Activated CD8-positive, alpha-beta memory T cell treated with anti-CD3 and anti-CD28 coated beads for 48 hours (primary cell): ENCODE measurements at regions not wholly inside any gene's neighbourhood (a gene's known extent, or its start where the extent isn't known, plus 50 kb on each side); places are given as distances from the start of the nearest gene placed in this dataset.
"Not testable (repeated sequence)": the region's sequence is repeated elsewhere in the genome, so short reads cannot be mapped to it uniquely, and the experiment has no call there.

Experiments
- DNase-seq, 3 experiments: peaks; one replicate each; pipeline ENCODE4 v3.0.0-alpha.2; 2020; ENCODE audit warnings: low read depth in 2 of 3, low spot score in 2 of 3

GRCh38 chr1:200496937-200497336 lies 87.1 kb upstream of the ZNF281 start:
- DNase-seq = no peak

- DNase-seq = no peak
Observed at GRCh38 chr1:200495901-200496300, 86.1 kb upstream of the ZNF281 start.

GRCh38 chr1:200493344-200493743 lies 83.5 kb upstream of the ZNF281 start:
- DNase-seq = no peak

- DNase-seq = no peak
Observed at GRCh38 chr1:200491103-200491502, 81.3 kb upstream of the ZNF281 start.

GRCh38 chr1:200490183-200490582 lies 80.3 kb upstream of the ZNF281 start:
- DNase-seq = no peak

- no peak for DNase-seq
Observed at GRCh38 chr1:200488375-200489165, 78.7 kb upstream of the ZNF281 start.

- DNase-seq = no peak
Observed at GRCh38 chr1:200487650-200488049, 77.8 kb upstream of the ZNF281 start.

GRCh38 chr1:200486634-200487033 lies 76.8 kb upstream of the ZNF281 start:
- no peak for DNase-seq

GRCh38 chr1:200484438-200484946 lies 74.7 kb upstream of the ZNF281 start:
- not testable (repeated sequence) for DNase-seq

GRCh38 chr1:200483491-200484143 lies 73.8 kb upstream of the ZNF281 start:
- DNase-seq = peak in 2 of 3 experiments; percentile 20 to 27

- no peak for DNase-seq
Observed at GRCh38 chr1:200480964-200481363, 71.1 kb upstream of the ZNF281 start.

- no peak for DNase-seq
Observed at GRCh38 chr1:200479816-200480215, 70.0 kb upstream of the ZNF281 start.

GRCh38 chr1:200478945-200479558 lies 69.2 kb upstream of the ZNF281 start:
- no peak for DNase-seq

- no peak for DNase-seq
Observed at GRCh38 chr1:200478239-200478623, 68.4 kb upstream of the ZNF281 start.

GRCh38 chr1:200474633-200475032 lies 64.8 kb upstream of the ZNF281 start:
- no peak for DNase-seq

GRCh38 chr1:200473698-200474371 lies 64.0 kb upstream of the ZNF281 start:
- no peak for DNase-seq

- no peak for DNase-seq
Observed at GRCh38 chr1:200471739-200472138, 61.9 kb upstream of the ZNF281 start.

GRCh38 chr1:200468264-200469001 lies 58.6 kb upstream of the ZNF281 start:
- DNase-seq = no peak

- no peak for DNase-seq
Observed at GRCh38 chr1:200464784-200465400, 55.1 kb upstream of the ZNF281 start.
